Esophagus muscularis mucosa (tissue), 3 donors: ENCODE measurements at regions not wholly inside any gene's neighbourhood (a gene's known extent, or its start where the extent isn't known, plus 50 kb on each side); places are given as distances from the start of the nearest gene placed in this dataset.

Experiments
- EP300 ChIP-seq: sonication (generic); formaldehyde crosslinking; IDR thresholded peaks from one replicate; pipeline ENCODE4 v1.6.1; 2017; ENCODE audit warnings: antibody characterized with exemption
- TF ChIP-seq, protein P1 (sequence below), 3 experiments: fragments of 200-600 bp in 2 of 3; fragments of 450-650 bp in 1 of 3; sonication (generic) in 2 of 3; IDR thresholded peaks; one replicate each; pipeline ENCODE4 v1.5.1; 2017 to 2019; ENCODE audit warnings: antibody characterized with exemption in 3 of 3, mild to moderate bottlenecking in 2 of 3, moderate library complexity in 1 of 3

DNA sequence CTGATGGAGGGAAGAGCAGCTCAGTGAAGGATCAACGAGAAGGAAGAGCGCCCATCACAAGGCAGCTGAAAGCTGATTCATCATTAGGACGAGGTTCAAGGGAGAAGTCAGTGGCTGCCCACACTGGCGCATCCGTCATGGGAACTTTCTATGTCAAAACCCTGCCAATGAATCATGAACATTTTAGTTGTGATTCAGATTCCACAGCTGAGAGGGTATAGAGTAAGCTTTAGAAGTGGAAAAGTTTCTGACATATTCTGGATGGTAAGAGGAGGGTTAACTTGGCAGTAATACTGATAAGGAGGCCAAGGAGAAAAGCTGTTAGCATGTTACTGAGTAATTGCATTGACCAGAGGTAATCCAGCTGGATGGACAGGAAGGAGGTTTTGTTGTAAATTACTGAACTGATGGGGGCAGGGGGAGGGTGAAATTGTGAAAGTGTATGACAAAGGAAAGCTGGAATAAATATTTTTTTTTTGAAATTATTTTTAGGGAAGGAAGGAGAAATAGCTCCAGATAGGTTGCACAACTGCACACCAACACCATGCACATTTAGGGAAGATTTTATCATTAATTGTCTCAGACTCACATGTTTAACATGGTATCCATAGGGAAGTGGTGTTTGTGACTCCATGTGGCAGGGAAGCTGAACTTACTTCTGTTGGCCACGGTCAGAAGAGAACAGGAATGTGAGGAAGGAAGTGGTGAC lies 78.3 kb upstream of the NRP1 start:
- TF ChIP-seq, protein P1, sequence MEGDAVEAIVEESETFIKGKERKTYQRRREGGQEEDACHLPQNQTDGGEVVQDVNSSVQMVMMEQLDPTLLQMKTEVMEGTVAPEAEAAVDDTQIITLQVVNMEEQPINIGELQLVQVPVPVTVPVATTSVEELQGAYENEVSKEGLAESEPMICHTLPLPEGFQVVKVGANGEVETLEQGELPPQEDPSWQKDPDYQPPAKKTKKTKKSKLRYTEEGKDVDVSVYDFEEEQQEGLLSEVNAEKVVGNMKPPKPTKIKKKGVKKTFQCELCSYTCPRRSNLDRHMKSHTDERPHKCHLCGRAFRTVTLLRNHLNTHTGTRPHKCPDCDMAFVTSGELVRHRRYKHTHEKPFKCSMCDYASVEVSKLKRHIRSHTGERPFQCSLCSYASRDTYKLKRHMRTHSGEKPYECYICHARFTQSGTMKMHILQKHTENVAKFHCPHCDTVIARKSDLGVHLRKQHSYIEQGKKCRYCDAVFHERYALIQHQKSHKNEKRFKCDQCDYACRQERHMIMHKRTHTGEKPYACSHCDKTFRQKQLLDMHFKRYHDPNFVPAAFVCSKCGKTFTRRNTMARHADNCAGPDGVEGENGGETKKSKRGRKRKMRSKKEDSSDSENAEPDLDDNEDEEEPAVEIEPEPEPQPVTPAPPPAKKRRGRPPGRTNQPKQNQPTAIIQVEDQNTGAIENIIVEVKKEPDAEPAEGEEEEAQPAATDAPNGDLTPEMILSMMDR (IDR thresholded peaks at IDR 0.05), result no peak
- no peak for TF ChIP-seq EP300
